Natural killer cell (primary cell): ENCODE measurements at regions not wholly inside any gene's neighbourhood (a gene's known extent, or its start where the extent isn't known, plus 50 kb on each side); places are given as distances from the start of the nearest gene placed in this dataset.

Experiments
- ATAC-seq, 3 donors: fragments of 150-1000 bp in 2 of 3; fragments of 200-7000 bp in 1 of 3; cut with Tn5 transposase; 1 replicate in 1 of 3; 2 replicates in 2 of 3; pipeline ENCODE4 v1.10.0; 2021; ENCODE audit warnings: mild to moderate bottlenecking in 2 of 3, moderate library complexity in 2 of 3
- DNase-seq, 2 donors: peaks; one replicate each; pipeline versions ENCODE4 v3.0.0 to v3.0.0-alpha.2; 2013 to 2021; ENCODE audit warnings: mixed read lengths in 1 of 2
- H3K27ac ChIP-seq: one replicate; pipeline ENCODE4 v1.5.1; 2013; ENCODE audit warnings: mild to moderate bottlenecking, low read length
- H3K27me3 ChIP-seq: one replicate; pipeline ENCODE4 v1.6.1; 2013; ENCODE audit warnings: low read length; ENCODE audit not compliant: control insufficient read depth, insufficient read depth
- H3K36me3 ChIP-seq: one replicate; pipeline ENCODE4 v1.6.1; 2013; ENCODE audit warnings: low read length; ENCODE audit not compliant: control insufficient read depth, insufficient read depth
- H3K4me1 ChIP-seq: one replicate; pipeline ENCODE4 v1.6.1; 2013; ENCODE audit warnings: low read length; ENCODE audit not compliant: control insufficient read depth, insufficient read depth
- H3K4me3 ChIP-seq: one replicate; pipeline ENCODE4 v1.5.1; 2013; ENCODE audit warnings: low read length
- H3K9me3 ChIP-seq: one replicate; pipeline ENCODE4 v1.6.1; 2013; ENCODE audit warnings: low read length; ENCODE audit not compliant: control insufficient read depth, insufficient read depth
- H3K27ac Mint-ChIP-seq, 2 donors: one replicate each; pipeline ENCODE4 v1.8.0; 2022; ENCODE audit warnings: mild to moderate bottlenecking in 2 of 2, mixed read lengths in 2 of 2, moderate library complexity in 1 of 2
- H3K27me3 Mint-ChIP-seq, 2 donors: one replicate each; pipeline ENCODE4 v1.8.0; 2022; ENCODE audit warnings: low read depth in 2 of 2, mixed read lengths in 2 of 2
- H3K36me3 Mint-ChIP-seq: one replicate; pipeline ENCODE4 v1.8.0; 2022; ENCODE audit warnings: mixed read lengths
- H3K4me1 Mint-ChIP-seq, 2 donors: one replicate each; pipeline ENCODE4 v1.8.0; 2022; ENCODE audit warnings: mixed read lengths in 2 of 2
- H3K4me3 Mint-ChIP-seq: one replicate; pipeline ENCODE4 v1.8.0; 2022; ENCODE audit warnings: mild to moderate bottlenecking, moderate library complexity, mixed read lengths
- H3K9me3 Mint-ChIP-seq, 2 donors: one replicate each; pipeline ENCODE4 v1.8.0; 2022; ENCODE audit warnings: mixed read lengths in 2 of 2
- CTCF ChIP-seq: fragments of 200-600 bp; IDR thresholded peaks from one replicate; pipeline ENCODE4 v1.8.0; 2022; ENCODE audit warnings: antibody characterized with exemption
- WGBS: methylation state at CpG from one replicate; pipeline ENCODE4 v1.1.7; 2013; ENCODE audit warnings: missing lambda C conversion rate; ENCODE audit not compliant: insufficient coverage; 5-methylcytosine and 5-hydroxymethylcytosine counted together
- intact Hi-C: fragments of 100-400 bp; cut with micrococcal nuclease; formaldehyde crosslinking; loops from one replicate; pipeline ENCODE4 v1.14.2; 2022

- H3K27ac ChIP-seq: no peak overlapping the region
- H3K4me1 Mint-ChIP-seq: peaks cover 0 to 22% of the 10 kb centered on the region in 2 donors
- WGBS: 95% methylated on average over 24 of the region's 24 CpGs
- H3K27me3 Mint-ChIP-seq: no peaks in the 10 kb centered on the region
- DNase-seq (no peak), ATAC-seq (no peak)
- no peaks in the 10 kb centered on the region for H3K36me3 ChIP-seq
- no peaks in the 10 kb centered on the region for H3K4me1 ChIP-seq
- no peak overlapping the region for H3K4me3 ChIP-seq
- H3K9me3 Mint-ChIP-seq: peaks cover 8 to 11% of the 10 kb centered on the region in 2 donors
- no peaks in the 10 kb centered on the region for H3K36me3 Mint-ChIP-seq
- intact Hi-C loops: no loop called here
- H3K27me3 ChIP-seq: no peaks in the 10 kb centered on the region
- TF ChIP-seq CTCF: no peak
- H3K9me3 ChIP-seq: no peaks in the 10 kb centered on the region
- H3K4me3 Mint-ChIP-seq: no peak overlapping the region
- no peak overlapping the region for H3K27ac Mint-ChIP-seq
Measured at GRCh38 chr2:10186868-10187535, 64.5 kb downstream of the RRM2 start.

- H3K9me3 Mint-ChIP-seq: peaks cover 8 to 11% of the 10 kb centered on the region in 2 donors
- DNase-seq (no peak), ATAC-seq (no peak)
- H3K27ac Mint-ChIP-seq: no peak overlapping the region
- 94% methylated on average over 14 of the region's 14 CpGs for WGBS
- no peaks in the 10 kb centered on the region for H3K36me3 Mint-ChIP-seq
- no peak for TF ChIP-seq CTCF
- Histone ChIP-seq H3K9me3 (no peaks in the 10 kb centered on the region), H3K4me1 (no peaks in the 10 kb centered on the region), H3K4me3 (no peak overlapping the region), H3K27ac (no peak overlapping the region), H3K36me3 (no peaks in the 10 kb centered on the region), H3K27me3 (no peaks in the 10 kb centered on the region)
- H3K4me1 Mint-ChIP-seq: peaks cover 0 to 22% of the 10 kb centered on the region in 2 donors
- no peaks in the 10 kb centered on the region for H3K27me3 Mint-ChIP-seq
- intact Hi-C loops: no loop called here
- no peak overlapping the region for H3K4me3 Mint-ChIP-seq
Measured at GRCh38 chr2:10187661-10188060, 65.1 kb downstream of the RRM2 start.

DNA sequence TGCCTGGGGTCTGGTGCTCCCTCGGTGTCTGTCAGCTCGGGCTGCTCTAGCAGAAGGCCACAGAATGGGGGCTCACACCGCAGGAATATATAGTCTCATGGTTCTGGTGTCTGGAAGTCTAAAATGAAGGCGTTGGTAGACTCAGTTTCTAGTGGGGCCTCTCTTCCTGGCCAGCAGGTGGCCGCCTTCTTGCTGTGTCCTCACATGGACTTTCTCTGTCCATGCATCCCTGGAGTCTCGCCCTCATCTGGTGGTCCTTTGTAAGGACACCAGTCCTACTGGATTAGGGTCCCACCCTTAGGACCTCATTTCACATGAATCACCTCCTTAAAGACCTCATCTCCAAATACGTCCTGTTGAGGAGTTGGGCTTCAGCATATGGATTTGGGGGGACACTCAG, 65.7 kb downstream of the RRM2 start:
- intact Hi-C loops: no loop called here
- Histone ChIP-seq H3K9me3 (no peaks in the 10 kb centered on the region), H3K27me3 (no peaks in the 10 kb centered on the region), H3K4me3 (no peak overlapping the region), H3K4me1 (no peaks in the 10 kb centered on the region), H3K27ac (no peak overlapping the region), H3K36me3 (no peaks in the 10 kb centered on the region)
- Mint-ChIP-seq H3K27ac (no peak overlapping the region), H3K36me3 (no peaks in the 10 kb centered on the region), H3K4me1 (peaks cover 0 to 22% of the 10 kb centered on the region in 2 donors), H3K4me3 (no peak overlapping the region), H3K27me3 (no peaks in the 10 kb centered on the region), H3K9me3 (peaks cover 8 to 11% of the 10 kb centered on the region in 2 donors)
- 98% methylated on average over 7 of the region's 7 CpGs for WGBS
- no peak for DNase-seq
- no peak for TF ChIP-seq CTCF
- ATAC-seq: no peak

- intact Hi-C loops: no loop called here
- Histone ChIP-seq H3K27ac (no peak overlapping the region), H3K36me3 (no peaks in the 10 kb centered on the region), H3K27me3 (no peaks in the 10 kb centered on the region), H3K4me1 (no peaks in the 10 kb centered on the region), H3K4me3 (no peak overlapping the region), H3K9me3 (no peaks in the 10 kb centered on the region)
- ATAC-seq: no peak
- Mint-ChIP-seq H3K4me3 (no peak overlapping the region), H3K27me3 (no peaks in the 10 kb centered on the region), H3K9me3 (peaks cover 8 to 11% of the 10 kb centered on the region in 2 donors), H3K4me1 (peaks cover 0 to 22% of the 10 kb centered on the region in 2 donors), H3K36me3 (no peaks in the 10 kb centered on the region), H3K27ac (peak overlapping the region in 1 of 2 donors; percentile 26)
- WGBS: over 99% methylated on average over 9 of the region's 12 CpGs
- no peak for TF ChIP-seq CTCF
- DNase-seq: no peak
Measured at GRCh38 chr2:10188729-10189305, 66.3 kb downstream of the RRM2 start.
